HEK293T (cell line): ENCODE measurements at regions not wholly inside any gene's neighbourhood (a gene's known extent, or its start where the extent isn't known, plus 50 kb on each side); places are given as distances from the start of the nearest gene placed in this dataset.

Experiments used
- CTCF ChIA-PET: fragments of 350-600 bp; formaldehyde crosslinking; extraction: SDS; loops from one replicate; lab custom pipeline; 2021; ENCODE audit warnings: antibody characterized with exemption, inconsistent platforms; lab: Yijun Ruan, JAX
- POLR2A ChIA-PET: fragments of 350-600 bp; formaldehyde crosslinking; extraction: SDS; loops from one replicate; lab custom pipeline; 2020; ENCODE audit warnings: antibody characterized with exemption, inconsistent platforms; lab: Yijun Ruan, JAX
- DNase-seq: peaks from one replicate; pipeline ENCODE4 v3.0.0; 2012; ENCODE audit warnings: mixed read lengths; ENCODE audit errors: extremely low spot score
- ARNT ChIP-seq: fragments of 450-650 bp; IDR thresholded peaks from 2 replicates; pipeline ENCODE4 v1.6.1; 2017; ENCODE audit warnings: mild to moderate bottlenecking
- BHLHE40 ChIP-seq: fragments of 450-650 bp; IDR thresholded peaks from 2 replicates; pipeline ENCODE4 v1.6.1; 2016; ENCODE audit warnings: mild to moderate bottlenecking, moderate library complexity, borderline replicate concordance
- CTBP1 ChIP-seq: fragments of 450-650 bp; IDR thresholded peaks from 2 replicates; pipeline ENCODE4 v1.6.1; 2016; ENCODE audit warnings: borderline replicate concordance
- ELF4 ChIP-seq: fragments of 450-650 bp; IDR thresholded peaks from 2 replicates; pipeline ENCODE4 v1.6.1; 2017; ENCODE audit warnings: antibody characterized with exemption
- FOXA1 ChIP-seq: fragments of 450-650 bp; IDR thresholded peaks from 2 replicates; pipeline ENCODE4 v1.6.1; 2016; ENCODE audit warnings: mild to moderate bottlenecking
- FOXK2 ChIP-seq: fragments of 450-650 bp; IDR thresholded peaks from 2 replicates; pipeline ENCODE4 v1.6.1; 2016; ENCODE audit warnings: mild to moderate bottlenecking
- FOXM1 ChIP-seq: fragments of 450-650 bp; IDR thresholded peaks from 2 replicates; pipeline ENCODE4 v1.6.1; 2017; ENCODE audit warnings: mild to moderate bottlenecking, borderline replicate concordance
- HDGF ChIP-seq: fragments of 450-650 bp; IDR thresholded peaks from 2 replicates; pipeline ENCODE4 v1.6.1; 2017; ENCODE audit warnings: antibody characterized with exemption, borderline replicate concordance
- L3MBTL2 ChIP-seq: fragments of 450-650 bp; conservative IDR thresholded peaks from 2 replicates; pipeline ENCODE4 v1.6.1; 2016; ENCODE audit warnings: mild to moderate bottlenecking
- LEF1 ChIP-seq: fragments of 450-650 bp; IDR thresholded peaks from 2 replicates; pipeline ENCODE4 v1.6.1; 2017; ENCODE audit warnings: mild to moderate bottlenecking, borderline replicate concordance
- NFRKB ChIP-seq: fragments of 450-650 bp; IDR thresholded peaks from 2 replicates; pipeline ENCODE4 v1.6.1; 2016; ENCODE audit warnings: mild to moderate bottlenecking, moderate library complexity
- PKNOX1 ChIP-seq: fragments of 450-650 bp; IDR thresholded peaks from 2 replicates; pipeline ENCODE4 v1.6.1; 2016
- SP1 ChIP-seq: fragments of 450-650 bp; IDR thresholded peaks from 2 replicates; pipeline ENCODE4 v1.6.1; 2017
- SUZ12 ChIP-seq: fragments of 450-650 bp; IDR thresholded peaks from 2 replicates; pipeline ENCODE4 v1.6.1; 2016; ENCODE audit warnings: mild to moderate bottlenecking
- TARDBP ChIP-seq: fragments of 450-650 bp; IDR thresholded peaks from 2 replicates; pipeline ENCODE4 v1.6.1; 2016
- ZNF384 ChIP-seq: fragments of 450-650 bp; IDR thresholded peaks from 2 replicates; pipeline ENCODE4 v1.6.1; 2016

GRCh38 chr20:63116412-63117106, 99.4 kb downstream of the YTHDF1 start:
- CTCF ChIA-PET = interaction anchor here (1.1 kb wide), 1 partner anchor 32 kb away, joined by 3 read pairs; no protein-coding TSS in a partner anchor
- peak; percentile 68 for DNase-seq
- POLR2A ChIA-PET = no interaction called here
- no peak for TF ChIP-seq TARDBP
- no peak for TF ChIP-seq ELF4
- no peak for TF ChIP-seq CTBP1
- no peak for TF ChIP-seq LEF1
- no peak for TF ChIP-seq ARNT
- TF ChIP-seq HDGF = no peak
- no peak for TF ChIP-seq FOXA1
- no peak for TF ChIP-seq SP1
- TF ChIP-seq FOXM1 = no peak
- TF ChIP-seq NFRKB = no peak
- TF ChIP-seq ZNF384 = no peak
- TF ChIP-seq FOXK2 = no peak
- TF ChIP-seq L3MBTL2 = no peak
- no peak for TF ChIP-seq SUZ12
- no peak for TF ChIP-seq PKNOX1
- TF ChIP-seq BHLHE40 = no peak

- CTCF ChIA-PET = no interaction called here
- TF ChIP-seq TARDBP = no peak
- no peak for TF ChIP-seq ELF4
- no peak for TF ChIP-seq LEF1
- no peak for TF ChIP-seq L3MBTL2
- TF ChIP-seq PKNOX1 = no peak
- TF ChIP-seq FOXA1 = no peak
- TF ChIP-seq SP1 = no peak
- TF ChIP-seq ARNT = no peak
- no peak for TF ChIP-seq SUZ12
- no peak for TF ChIP-seq BHLHE40
- TF ChIP-seq CTBP1 = no peak
- TF ChIP-seq ZNF384 = no peak
- DNase-seq = no peak
- POLR2A ChIA-PET = no interaction called here
Measured at GRCh38 chr20:63115651-63116411, 100.1 kb downstream of the YTHDF1 start.

GRCh38 chr20:63114693-63115311, 101.1 kb downstream of the YTHDF1 start:
- no peak for TF ChIP-seq FOXA1
- no peak for TF ChIP-seq ZNF384
- no peak for TF ChIP-seq TARDBP
- no peak for TF ChIP-seq FOXM1
- TF ChIP-seq PKNOX1 = no peak
- no peak for TF ChIP-seq ARNT
- no peak for TF ChIP-seq NFRKB
- no peak for TF ChIP-seq L3MBTL2
- no peak for TF ChIP-seq BHLHE40
- TF ChIP-seq HDGF = no peak
- TF ChIP-seq FOXK2 = no peak
- ChIA-PET CTCF (no interaction called here), POLR2A (no interaction called here)
- DNase-seq = no peak

- TF ChIP-seq ZNF384 (no peak), LEF1 (no peak), L3MBTL2 (no peak)
- ChIA-PET POLR2A (no interaction called here), CTCF (no interaction called here)
- no peak for DNase-seq
Measured at GRCh38 chr20:63114006-63114692, 101.8 kb downstream of the YTHDF1 start.

GRCh38 chr20:63112491-63113219, 103.3 kb downstream of the YTHDF1 start:
- TF ChIP-seq ZNF384 = no peak
- TF ChIP-seq FOXK2 = no peak
- TF ChIP-seq PKNOX1 = no peak
- no peak for TF ChIP-seq LEF1
- no peak for TF ChIP-seq FOXM1
- no peak for TF ChIP-seq ELF4
- no peak for TF ChIP-seq TARDBP
- TF ChIP-seq L3MBTL2 = no peak
- TF ChIP-seq HDGF = no peak
- no peak for TF ChIP-seq BHLHE40
- no peak for TF ChIP-seq CTBP1
- no peak for TF ChIP-seq NFRKB
- TF ChIP-seq ARNT = no peak
- no peak for TF ChIP-seq SP1
- CTCF ChIA-PET = interaction anchor here (0.6 kb wide), 1 partner anchor 98 kb away, joined by 3 read pairs; no protein-coding TSS in a partner anchor
- POLR2A ChIA-PET = no interaction called here
- DNase-seq = no peak
